OCI-LY3 (cell line): ENCODE measurements at regions not wholly inside any gene's neighbourhood (a gene's known extent, or its start where the extent isn't known, plus 50 kb on each side); places are given as distances from the start of the nearest gene placed in this dataset.

Experiments used
- CTCF ChIP-seq: fragments of 200-600, 300-600 bp; sonication (generic); IDR thresholded peaks from 2 replicates; pipeline ENCODE4 v1.5.1; 2014; ENCODE audit warnings: antibody characterized with exemption, low read length, low read depth
- EZH2phosphoT487 ChIP-seq: fragments of 200-600 bp; shearing (Covaris generic); IDR thresholded peaks from 2 replicates; pipeline ENCODE4 v1.6.1; 2018; ENCODE audit warnings: antibody characterized with exemption, mixed run types, low read depth

DNA sequence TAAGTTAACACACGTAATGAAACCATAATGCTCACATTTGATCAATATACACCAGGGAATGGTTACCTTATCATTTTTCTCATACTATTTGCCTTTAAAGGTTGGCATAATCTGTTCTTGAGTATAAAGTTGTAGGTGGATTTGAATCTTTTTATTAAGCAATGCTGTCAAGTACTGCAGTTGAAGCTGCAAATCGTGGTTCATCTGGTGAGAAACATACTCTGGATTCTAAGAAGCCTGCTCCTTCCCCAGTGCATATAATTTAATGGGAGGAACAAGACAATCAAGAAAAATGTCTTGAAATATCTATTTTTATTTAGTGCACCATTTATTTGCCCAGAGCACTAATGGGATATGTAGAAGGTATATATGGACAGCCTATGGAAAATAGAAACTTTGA, 68.7 kb upstream of the DLX6 start:
- no peak for TF ChIP-seq CTCF
- no peak for TF ChIP-seq EZH2phosphoT487
